ENCODE measurements at regions not wholly inside any gene's neighbourhood (a gene's known extent, or its start where the extent isn't known, plus 50 kb on each side); places are given as distances from the start of the nearest gene placed in this dataset.

GRCh38 chr1:177710696-177711620, 258.9 kb downstream of the SEC16B start:
- H3K9me3 ChIP-seq = no peaks in the 10 kb centered on the region
- H3K4me1 ChIP-seq = no peaks in the 10 kb centered on the region
- intact Hi-C loops (cut with DNase I; ENCODE audit: low total_unique reads) = no loop called here
- no peak overlapping the region for H3K4me3 ChIP-seq
- TF ChIP-seq CTCF (IDR thresholded peaks at IDR 0.05) = no peak
- TF ChIP-seq POLR2A (IDR thresholded peaks at IDR 0.05) = no peak
- no peak overlapping the region for H3K27ac ChIP-seq
- DNase-seq = no peak
- H3K27me3 ChIP-seq = no peaks in the 10 kb centered on the region
- no peaks in the 10 kb centered on the region for H3K36me3 ChIP-seq

GRCh38 chr1:177708406-177708805, 261.5 kb downstream of the SEC16B start:
- intact Hi-C loops (cut with DNase I; ENCODE audit: low total_unique reads) = no loop called here
- TF ChIP-seq CTCF (IDR thresholded peaks at IDR 0.05) (no peak), POLR2A (IDR thresholded peaks at IDR 0.05) (no peak)
- H3K4me1 ChIP-seq = no peaks in the 10 kb centered on the region

GRCh38 chr1:177706977-177707376, 262.9 kb downstream of the SEC16B start:
- no peaks in the 10 kb centered on the region for H3K27me3 ChIP-seq
- H3K4me3 ChIP-seq = no peak overlapping the region
- no peak for DNase-seq
- intact Hi-C loops (cut with DNase I; ENCODE audit: low total_unique reads) = no loop called here
- H3K36me3 ChIP-seq = no peaks in the 10 kb centered on the region
- H3K9me3 ChIP-seq = no peaks in the 10 kb centered on the region
- no peak for TF ChIP-seq CTCF (IDR thresholded peaks at IDR 0.05)
- no peak for TF ChIP-seq POLR2A (IDR thresholded peaks at IDR 0.05)
- no peaks in the 10 kb centered on the region for H3K4me1 ChIP-seq
- no peak overlapping the region for H3K27ac ChIP-seq

More at GRCh38 chr1:177708406-177708805, 261.5 kb downstream of the SEC16B start:
- Histone ChIP-seq H3K4me3 (no peak overlapping the region), H3K36me3 (no peaks in the 10 kb centered on the region), H3K9me3 (no peaks in the 10 kb centered on the region), H3K27me3 (no peaks in the 10 kb centered on the region), H3K27ac (no peak overlapping the region)
- DNase-seq = no peak

- no peak for TF ChIP-seq POLR2A (IDR thresholded peaks at IDR 0.05)
- no peak for DNase-seq
- Histone ChIP-seq H3K27me3 (no peaks in the 10 kb centered on the region), H3K4me1 (no peaks in the 10 kb centered on the region), H3K36me3 (no peaks in the 10 kb centered on the region), H3K27ac (no peak overlapping the region), H3K9me3 (no peaks in the 10 kb centered on the region), H3K4me3 (no peak overlapping the region)
- intact Hi-C loops (cut with DNase I; ENCODE audit: low total_unique reads) = no loop called here
These were observed 264.0 kb downstream of the SEC16B start for GRCh38 chr1:177705839-177706238.

GRCh38 chr1:177703888-177704446, 265.9 kb downstream of the SEC16B start:
- TF ChIP-seq POLR2A (IDR thresholded peaks at IDR 0.05) (no peak), CTCF (IDR thresholded peaks at IDR 0.05) (no peak)
- no peak for DNase-seq
- intact Hi-C loops (cut with DNase I; ENCODE audit: low total_unique reads) = no loop called here
- no peaks in the 10 kb centered on the region for H3K9me3 ChIP-seq
- H3K4me1 ChIP-seq = no peaks in the 10 kb centered on the region
- no peak overlapping the region for H3K27ac ChIP-seq
- no peaks in the 10 kb centered on the region for H3K36me3 ChIP-seq
- no peak overlapping the region for H3K4me3 ChIP-seq
- H3K27me3 ChIP-seq = no peaks in the 10 kb centered on the region

All from uterus (tissue), 3 donors.